ENCODE measurements at regions not wholly inside any gene's neighbourhood (a gene's known extent, or its start where the extent isn't known, plus 50 kb on each side); places are given as distances from the start of the nearest gene placed in this dataset.
A peak's percentile ranks its signal among the peaks of the same experiment; 100 is the strongest.

DNA sequence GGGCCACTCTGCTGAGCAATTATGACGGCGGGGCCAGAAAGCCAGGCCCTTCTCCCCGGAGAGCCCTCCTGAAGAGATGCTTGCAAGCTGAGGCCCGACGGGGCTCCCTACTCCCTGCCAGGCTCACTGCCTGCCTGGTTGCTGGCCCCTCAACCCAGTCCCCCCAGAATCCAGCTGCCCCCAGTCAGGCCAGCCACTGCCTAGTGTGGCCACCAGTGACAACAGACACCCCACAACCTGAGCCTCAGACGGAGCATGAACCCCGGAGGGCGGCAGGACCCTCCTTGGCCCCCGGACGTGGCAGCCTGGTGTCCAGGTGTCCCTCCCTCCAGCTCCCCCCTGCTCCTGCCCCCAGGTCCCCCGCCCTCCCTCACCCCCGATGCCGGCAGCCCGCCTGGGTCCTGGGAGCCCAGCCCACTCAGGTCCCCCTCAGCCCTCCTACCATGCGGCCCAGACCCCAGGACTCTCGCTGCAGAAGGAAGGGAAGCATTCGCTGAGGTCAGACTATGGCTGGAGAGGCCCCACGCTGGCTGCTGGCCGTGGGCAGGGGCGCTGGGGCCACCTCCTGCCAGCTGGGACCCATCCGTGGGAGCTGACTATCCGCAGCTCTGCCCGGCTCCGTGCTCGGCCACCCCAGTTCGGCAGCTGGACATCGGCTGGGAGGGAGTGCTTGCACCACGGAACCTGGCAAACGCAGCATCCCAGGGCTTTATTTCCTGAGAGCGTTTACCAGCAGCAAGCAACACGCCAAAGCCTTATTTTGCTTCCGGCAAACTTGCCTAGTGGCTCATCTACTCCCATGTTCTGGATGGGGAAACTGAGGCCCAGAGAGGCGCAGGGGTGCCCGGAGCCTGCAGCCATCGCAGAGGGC lies 89.8 kb downstream of the UNCX start:
- no peak for DNase-seq

DNA sequence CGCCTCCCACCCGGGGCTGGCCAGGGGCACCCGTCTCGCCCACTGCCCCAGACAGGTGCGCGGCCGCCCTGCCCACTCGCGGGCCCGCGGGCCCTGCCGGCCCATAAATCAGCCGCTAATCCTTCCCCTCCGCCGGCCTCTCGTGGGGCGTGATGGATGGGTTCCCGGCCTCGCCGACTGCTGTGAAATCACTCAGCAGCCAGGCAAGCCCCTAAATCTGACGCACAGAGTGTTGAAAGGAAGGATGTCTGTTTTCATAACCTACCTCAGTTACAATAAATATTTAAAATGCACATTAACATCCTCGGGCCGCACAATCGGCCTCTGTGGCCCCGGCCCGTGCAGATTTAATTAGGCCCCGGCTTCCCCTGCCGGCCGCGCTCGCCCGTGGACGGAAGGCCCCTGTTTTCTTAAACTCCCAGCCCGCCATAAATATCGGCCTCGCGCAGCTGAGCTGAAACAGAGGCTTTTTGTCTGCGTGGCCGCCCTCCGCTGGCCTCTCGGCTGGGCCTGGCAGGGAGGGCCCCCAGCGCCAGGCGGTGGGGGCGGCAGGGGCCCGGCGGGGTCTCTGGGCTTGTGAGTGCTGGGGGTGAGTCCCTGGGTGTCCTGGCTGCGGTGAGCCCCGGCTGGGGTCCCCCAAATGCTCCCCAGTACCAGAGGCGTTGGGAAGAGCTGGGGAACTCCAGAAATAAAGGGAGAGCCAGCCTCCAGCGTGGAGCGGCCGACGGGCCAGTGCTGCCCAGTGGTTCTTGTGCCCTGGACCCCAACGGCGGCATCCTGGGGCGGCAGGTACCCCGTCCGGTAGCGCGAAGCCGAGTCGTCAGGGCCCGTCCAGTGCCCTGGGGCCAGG lies 90.7 kb downstream of the UNCX start:
- no peak for DNase-seq

DNA sequence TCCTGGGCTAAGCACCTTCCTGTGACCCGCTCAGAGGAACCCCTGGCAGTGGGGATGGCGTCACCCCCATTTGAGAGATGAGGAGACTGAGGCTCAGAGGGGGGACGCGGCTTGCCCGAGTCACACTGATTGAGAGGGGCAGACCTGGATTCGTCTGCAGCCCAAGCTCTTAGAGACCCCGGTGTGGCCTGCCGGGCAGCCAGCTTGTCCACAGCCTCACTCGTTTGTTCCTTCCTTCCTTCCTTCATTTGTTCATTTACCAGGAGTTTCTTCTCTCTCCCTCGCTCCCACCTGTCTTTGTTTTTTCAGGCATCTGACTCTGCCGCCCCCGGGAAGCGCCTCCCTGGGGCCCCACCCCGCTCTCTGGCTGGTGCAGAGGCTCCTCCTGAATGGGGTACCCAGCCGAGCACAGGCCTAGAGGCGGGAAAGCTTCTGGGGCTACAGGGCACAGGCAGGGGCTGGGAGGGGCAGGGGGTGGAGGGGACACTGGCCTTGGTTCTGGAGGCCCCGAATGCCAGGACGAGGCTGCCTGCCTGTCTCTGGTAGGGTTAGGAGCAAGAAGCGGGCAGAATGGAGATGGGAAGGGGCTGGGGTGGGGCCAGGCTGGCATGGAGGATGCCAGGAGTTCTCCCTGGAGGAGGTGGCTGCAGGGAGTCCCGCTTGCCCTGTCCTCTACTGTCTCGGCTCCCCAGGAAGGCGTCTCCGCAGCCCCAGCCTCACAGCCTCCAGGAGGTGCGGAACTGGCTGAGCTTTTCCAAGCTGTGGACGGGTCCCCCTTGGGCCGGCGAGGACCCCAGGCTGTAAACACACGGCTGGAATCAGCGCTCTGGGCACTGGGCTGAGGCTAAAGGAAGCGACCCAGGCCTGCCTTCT lies 91.6 kb downstream of the UNCX start:
- DNase-seq = no peak

DNA sequence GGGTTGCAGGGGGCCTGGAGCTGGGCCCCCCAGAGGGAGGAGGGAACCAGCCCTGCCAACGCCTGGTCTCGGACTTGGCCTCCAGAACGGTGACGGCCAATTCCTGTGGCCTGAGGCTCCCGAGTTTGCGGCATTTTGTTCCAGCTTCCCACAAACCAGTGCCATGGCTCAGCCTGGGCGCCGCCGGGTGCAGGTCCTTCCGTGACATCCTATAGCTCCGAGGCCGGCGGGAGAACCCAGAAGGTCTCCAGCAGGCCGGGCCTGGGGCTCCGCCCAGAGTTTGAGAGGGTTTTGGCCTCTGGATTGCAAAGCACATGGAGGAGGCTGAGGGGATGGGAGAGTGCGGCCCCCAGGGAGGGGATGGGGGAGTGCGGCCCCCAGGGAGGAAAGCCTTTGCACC lies 92.6 kb downstream of the UNCX start:
- DNase-seq = no peak

DNA sequence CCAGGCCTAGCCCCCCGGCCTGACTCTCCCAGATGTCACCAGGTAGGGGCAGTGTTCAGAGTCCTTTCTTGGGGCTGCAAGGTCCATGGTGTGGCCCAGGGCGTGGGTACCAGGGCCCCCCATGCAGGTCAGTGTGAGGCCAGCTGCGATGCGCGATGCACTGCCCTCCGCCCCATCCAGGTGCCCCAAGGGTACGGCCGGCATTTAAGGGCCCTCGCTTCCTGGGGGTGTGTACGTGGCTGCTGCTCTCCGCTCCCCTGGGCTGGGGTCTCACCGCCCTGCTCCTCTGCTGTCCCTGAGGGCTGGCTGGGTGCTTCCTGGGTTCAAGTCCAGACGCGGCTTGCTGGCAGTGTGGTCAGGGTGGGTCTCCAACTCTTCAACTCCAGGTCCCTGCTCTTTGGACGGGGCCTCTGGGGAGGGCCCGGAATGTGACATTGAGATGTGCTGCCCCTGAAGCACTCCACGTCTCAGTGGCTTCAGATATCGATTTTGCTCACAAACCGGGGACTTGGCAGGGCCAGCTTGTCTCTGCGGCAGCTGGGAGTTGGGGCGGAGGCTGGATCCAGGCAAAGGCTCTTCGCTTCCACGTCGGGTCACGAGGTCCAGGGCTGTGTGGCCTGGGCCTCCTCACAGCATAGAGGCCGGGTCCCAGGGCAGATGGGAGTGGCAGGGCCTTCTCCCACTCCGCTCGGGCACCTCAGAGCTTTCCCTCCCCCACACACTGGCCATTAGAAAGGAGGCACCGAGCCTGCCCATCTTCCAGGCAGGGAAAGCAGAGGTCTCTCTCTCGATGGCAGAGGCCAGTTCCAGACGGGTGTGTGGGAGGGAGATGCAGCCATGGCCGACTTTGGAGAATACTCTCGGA lies 93.2 kb downstream of the UNCX start:
- no peak for DNase-seq

DNA sequence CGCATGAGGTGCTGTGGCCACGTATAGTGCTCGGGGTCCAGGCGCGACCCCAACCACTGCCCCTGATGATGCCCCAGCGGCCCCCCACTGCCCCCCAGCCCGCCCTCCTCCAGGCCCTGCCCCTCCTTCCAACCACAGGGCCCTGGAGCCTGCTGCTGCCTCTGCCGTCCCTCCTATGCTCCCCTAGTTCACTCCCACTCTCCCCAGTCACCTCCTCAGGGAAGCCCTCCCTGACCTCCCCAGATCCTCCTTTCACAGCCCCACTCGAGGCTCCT lies 93.8 kb downstream of the UNCX start:
- no peak for DNase-seq

DNA sequence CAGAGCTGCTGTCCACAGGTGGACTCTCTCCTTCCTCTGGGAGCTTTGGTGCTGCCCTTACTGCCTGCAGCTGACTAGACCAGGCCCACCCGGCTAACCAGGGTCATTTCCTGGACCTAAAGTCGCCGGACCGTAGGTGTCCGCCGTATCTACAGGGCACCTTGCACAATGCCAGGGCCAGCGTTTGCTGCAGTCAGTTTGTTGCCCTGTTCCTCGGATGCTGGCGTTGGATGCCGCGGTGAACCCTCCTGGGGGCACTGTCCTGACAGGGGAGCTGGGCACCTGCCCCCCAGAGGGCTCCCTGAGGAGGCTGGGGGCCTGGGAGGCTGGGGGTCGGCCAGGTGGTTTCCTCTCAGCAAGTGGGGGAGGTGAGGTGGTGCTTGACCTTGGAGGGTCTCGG lies 96.6 kb downstream of the UNCX start:
- no peak for DNase-seq

DNA sequence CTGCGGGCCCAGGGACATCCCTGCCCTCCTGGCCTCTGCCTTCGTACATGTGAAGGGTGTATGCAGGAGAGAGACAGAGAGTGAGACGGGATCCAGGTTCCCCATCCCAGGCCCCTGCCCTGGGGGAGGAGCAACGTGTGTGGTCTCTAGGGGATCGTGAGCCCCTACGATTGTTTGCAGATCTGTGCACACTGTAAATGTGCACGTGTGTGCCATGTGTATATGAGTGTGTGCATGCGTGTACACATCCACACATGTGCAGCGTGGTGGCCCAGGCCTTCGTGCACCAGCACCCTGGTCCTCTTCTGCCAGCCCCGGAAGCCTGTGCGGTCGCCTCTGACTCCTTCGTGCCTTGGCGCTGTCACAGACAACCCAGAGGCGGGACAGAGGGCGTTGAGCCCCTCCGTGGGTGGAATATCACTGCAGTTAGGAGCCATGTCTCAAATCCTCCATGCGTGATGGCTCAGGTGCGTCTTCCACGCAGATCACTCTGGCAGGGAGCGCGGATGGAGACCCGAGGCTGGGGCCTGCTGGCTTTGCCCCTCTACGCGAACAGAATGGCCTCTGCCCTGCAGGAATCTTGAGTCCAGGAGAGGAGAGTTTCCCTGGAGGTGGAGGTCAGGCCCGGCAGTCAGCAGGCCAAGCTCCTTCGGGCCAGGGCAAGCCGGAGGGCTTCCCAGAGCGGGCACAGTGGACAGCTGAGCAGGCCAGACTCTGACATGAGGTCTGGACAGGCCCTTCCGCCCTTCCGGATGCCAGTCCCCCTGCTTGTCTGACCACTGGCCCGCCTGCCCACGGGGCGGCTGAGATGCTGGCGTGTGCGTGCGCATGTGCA lies 97.5 kb downstream of the UNCX start:
- no peak for DNase-seq

DNA sequence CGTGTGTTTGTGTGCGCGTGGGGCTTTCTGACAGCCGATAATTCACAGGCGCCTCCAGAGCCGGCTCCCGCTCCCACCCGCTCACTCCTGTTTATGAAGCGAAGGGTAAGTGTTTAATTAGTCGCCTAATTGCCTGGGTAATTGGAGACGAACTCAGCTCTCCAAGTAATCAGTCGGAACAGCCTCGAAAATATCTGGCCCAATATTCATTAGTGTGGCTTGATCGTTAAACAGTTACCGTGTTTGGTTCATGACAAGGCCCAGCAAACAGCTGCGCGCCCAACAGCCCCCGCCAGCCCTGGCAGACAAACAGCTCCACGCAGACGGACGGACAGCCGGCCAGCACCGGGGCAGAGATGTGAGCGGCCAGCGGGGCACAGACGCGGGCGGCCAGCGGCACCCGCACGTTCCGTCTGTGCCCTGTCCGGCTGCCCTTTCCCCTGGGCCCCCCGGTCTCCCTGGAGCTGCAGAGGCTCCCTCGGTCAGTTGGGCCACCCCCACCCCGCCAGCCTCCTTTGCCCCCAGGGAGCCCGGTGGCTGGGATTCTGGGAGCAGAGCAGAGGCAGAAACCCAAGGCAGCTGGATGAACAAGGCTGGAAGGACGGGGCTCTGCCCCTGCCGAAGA lies 98.2 kb downstream of the UNCX start:
- peak; percentile 21 for DNase-seq

DNA sequence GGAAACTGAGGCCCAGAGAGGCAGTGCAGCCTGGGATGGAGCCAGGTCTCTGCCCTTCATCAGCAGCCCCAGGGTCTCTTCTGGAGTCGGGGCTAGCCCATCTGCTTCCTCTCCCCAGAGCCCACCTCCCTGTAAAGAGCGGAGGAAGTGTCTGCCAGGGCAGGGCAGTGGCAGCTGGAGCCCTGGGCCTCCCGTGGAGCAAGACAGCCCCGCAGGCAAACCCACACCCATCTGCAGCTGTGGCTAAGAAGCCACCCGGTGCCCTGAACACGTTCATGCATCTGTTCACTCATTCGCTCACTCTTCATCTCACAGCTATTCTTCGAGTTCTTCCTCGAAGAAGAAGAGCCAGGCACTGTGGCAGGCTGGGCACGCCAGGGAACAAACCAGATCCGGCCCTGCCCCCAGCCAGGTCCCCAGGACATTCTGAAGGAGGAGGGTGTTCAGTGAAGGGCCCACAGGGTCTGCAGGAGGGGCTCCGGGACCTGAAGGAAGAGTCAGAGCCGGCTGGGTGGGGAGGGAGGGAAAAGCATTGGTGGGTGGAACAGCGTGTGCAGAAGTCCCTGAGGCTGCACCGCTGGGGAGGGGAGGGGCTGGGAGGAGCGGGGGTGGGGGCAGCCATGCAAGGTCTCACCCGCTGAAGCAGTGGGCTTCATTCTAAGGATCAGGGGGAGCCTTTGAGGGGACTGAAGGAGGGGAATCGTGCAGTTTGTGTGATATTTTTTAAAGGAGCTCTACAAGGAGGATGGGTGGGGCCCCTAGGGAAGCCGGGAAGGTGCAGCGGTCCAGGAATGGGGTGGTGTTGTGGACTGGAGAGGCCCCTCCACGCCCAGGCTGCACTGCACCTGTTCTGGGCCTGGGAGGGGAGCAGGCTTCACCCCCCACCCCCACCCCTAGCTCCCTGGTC lies 99.1 kb downstream of the UNCX start:
- DNase-seq = no peak

DNA sequence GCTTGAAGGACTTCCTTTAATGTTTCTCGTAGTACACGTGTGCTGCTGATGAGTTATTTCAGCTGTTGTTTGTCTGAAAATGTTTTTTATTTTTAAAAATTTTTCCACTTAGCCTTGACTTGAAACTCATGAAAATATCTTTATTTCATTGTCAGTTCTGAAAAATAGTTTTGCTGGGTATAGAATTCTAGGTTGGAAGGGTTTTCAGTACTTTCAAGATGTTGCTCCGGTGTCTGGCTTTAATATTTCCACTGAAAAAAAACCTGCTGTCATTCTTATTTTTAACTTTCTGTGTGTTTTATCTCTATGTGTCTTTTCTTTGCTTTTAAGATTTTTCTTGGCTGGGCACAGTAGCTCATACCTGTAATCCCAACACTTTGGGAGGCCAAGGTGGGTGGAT lies 103.8 kb downstream of the UNCX start:
- DNase-seq = no peak

DNA sequence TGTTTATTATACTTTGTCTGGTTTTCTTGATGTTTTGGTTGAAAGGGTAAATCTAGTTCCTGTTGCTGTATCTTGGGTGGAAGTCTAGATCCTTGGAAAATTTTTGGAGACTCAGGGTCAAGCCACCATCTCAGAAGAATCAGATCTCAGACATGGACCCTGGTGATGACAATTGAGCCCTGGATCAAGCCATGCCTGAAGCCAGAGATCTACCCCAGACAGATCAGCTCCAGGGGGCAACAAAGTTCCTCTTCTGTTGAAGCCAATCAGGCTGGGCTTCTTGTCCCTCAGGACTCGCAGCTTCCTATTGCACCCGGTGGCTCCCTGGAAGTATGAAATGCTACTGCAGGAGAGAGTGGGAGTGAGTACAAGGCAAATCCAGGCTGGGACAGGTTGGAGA lies 106.9 kb downstream of the UNCX start:
- DNase-seq = no peak

DNA sequence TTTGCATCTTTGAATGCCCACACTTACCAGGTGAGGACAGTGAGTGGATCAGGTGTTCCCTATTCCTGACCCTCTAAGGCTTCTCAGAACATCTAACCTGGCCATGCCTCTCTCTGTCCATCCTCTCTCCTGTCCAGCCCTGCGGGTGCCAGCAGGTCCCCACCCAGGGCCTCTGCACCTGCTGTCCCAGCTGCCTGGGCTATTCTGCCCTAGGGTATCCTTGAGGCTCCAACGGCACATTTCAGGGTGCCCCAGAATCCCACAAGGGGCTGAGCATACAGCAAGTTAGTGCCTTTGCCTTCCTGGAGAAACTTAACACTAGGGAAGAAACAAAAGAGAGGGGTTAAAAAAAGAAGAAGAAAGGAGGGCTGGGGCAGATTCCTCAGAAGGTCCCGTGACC lies 107.4 kb downstream of the UNCX start:
- no peak for DNase-seq

DNA sequence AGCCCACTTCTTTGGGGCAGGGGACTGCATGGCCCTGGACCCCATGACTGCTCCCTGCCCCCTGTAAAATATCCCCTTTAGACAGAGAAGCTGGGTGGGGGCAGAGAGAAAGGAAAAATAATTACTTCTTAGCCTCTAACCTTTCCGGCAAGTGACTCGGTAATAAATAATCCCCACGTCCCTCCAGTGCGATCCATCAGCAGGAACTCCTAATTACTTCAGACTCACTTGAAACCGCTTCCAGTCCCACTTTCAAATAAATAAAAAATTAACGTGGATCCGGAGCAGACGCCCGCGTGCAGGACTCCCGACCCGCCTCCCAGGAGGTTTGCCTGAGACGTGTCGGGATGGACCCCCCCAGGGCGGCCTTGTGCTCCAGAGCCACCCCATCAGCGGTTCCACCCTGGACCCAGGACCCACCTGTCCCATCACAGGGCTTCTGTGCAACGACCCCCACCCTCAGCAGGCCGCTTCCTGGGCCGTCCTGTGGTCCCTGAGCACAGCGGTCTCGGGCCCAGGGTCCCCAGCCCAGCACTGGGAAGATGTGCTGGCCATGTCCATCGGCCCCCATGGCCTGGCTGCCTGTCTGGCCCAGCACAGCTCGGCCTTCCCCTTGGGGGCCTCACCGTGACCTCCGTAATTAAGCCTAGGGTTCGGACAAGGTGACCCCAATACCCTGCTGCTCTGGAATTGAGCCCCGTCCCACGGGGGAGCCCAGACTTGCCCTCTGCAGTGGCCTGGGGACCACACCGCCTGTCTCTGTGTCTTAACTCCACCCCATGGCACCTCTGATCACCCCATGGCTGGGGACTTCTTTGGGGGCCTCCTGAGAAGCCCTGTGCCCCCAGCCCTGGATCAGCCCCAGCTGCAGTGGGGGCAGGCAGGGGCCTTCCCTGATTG lies 108.0 kb downstream of the UNCX start:
- no peak for DNase-seq

DNA sequence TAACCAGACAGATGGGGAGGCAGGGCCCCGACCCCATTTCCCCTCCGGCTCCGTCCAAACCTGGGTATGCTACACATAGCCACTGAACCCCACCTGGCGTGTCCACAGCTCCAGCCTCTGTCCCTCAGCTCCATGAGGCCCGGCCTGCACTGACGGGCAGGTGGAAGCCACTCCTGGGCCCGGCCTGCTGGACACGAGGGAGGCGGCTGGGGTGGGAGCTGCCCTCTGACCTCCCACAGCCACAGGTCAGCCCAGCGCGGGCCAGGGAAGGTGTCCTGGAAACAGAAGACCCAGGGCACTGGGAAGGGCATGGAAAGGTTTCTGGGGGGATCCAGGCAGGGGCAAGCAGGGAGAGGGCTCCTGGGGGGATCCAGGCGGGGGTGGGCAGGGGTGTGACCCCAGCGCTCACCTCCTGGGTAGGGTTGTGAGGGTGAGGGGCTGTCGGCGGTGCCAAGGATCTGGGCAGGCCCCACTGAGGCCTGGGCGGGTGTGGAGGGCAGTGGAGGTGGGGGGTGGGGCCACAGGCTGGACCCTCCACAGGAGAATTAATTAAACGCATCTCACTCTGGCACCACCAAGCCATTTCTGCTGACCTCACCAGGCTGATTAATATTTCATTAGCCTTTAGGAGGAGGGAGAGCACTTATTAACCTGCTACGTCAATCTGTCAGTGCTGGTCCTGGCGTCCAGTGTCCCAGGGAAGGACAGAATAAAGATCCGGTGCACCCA lies 108.9 kb downstream of the UNCX start:
- no peak for DNase-seq

DNA sequence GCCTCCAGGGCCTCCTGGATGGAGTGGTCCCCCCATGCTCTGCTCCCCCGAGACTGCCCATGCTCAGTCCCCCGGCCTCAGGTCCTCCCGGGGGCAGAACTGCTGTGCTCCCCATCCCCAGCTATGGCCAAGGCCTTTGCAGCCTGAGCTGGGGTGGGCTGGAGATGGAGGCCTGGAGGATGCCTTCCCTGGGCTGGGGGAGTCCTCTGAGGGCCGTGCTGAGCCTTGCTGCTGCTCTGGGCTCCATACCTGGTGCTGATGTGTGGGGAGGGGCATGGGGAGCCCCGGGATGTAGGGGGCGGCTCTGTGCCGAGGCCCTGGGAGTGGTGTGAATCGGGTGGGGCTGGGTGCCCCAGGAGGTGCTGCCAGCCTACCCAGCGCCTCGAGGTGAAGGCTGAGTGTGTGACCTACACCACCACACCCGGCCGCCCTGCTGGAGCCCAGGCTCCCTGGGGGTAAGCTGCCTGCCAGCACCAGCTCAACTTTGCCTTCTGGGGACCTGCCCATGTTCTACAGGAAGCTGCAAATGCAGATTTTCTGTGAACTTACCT lies 109.5 kb downstream of the UNCX start:
- no peak for DNase-seq

DNA sequence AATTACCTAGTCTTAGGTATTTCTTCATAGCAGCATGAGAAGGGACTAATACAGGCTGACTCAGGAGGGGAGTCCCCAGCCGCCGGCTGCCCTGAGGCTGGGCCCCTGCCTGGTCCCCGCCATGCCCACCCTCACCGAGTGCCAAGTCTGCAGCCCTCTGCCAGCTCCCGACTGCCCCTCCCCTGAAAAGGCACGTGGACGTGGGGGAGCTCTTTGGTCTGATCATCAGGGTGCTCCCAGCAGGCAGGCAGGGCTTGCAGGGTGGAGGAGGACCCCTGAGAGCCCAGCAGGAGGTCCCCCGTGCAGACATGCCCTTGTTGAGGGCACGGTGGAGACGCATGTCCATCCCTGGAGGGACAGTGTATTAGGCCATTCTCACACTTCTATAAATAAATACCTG lies 110.9 kb downstream of the UNCX start:
- DNase-seq = no peak

DNA sequence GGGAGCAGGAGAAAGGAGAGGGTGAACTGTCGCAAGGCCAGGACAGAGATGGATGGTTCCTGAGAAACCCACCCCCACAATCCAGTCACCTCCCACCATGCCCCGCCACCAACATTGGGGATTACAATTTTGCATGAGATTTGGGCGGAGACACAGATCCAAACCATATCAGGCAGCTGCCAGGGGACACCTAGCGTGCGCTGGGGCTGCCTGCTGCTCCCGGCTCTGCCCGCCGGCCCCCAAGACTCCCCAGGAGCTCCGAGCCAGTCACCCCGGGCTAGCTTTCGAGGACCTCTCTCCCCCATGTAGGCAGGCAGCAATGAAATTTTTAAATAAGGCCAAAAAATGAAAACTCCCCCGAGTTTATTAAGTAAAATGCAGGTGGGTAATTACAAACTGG lies 111.7 kb downstream of the UNCX start:
- DNase-seq = no peak

All from NCI-H1105 treated with DMSO at 0.1 percent for 48 hours (cell line).